Right renal pelvis (tissue), 4 donors: ENCODE measurements at regions not wholly inside any gene's neighbourhood (a gene's known extent, or its start where the extent isn't known, plus 50 kb on each side); places are given as distances from the start of the nearest gene placed in this dataset.
"Not testable (repeated sequence)": the region's sequence is repeated elsewhere in the genome, so short reads cannot be mapped to it uniquely, and the experiment has no call there.

ENCODE experiments used
- DNase-seq, 4 donors: peaks; one replicate each; pipeline ENCODE4 v3.0.0-alpha.2; 2013; ENCODE audit warnings: low read depth in 4 of 4, low spot score in 3 of 4, missing footprints in 1 of 4

GRCh38 chr20:17873410-17874270 is 95.0 kb downstream of the SNX5 start:
- no peak for DNase-seq

GRCh38 chr20:17872959-17873358 is 95.6 kb downstream of the SNX5 start:
- no peak for DNase-seq

DNA sequence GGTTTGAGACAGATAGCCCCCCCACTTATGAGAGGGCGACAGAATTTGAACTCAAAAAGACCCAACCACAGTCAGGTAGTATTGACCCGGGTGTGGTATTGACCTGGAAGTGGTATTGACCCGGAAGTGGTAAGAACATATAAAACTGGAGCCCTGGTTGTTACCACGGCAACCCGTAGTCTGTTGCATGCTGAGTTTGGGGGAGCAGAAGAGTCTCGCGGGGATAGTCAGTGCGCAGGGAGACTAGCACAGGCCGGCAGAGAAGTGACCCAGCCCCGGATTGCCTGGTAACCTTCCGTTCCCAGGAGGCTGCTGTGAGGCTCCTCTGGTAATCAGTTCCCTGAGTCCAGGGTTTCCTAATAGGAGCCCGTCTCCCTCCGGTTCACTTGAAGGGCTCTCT is 96.2 kb downstream of the SNX5 start:
- no peak for DNase-seq

GRCh38 chr20:17871886-17872285 is 96.7 kb downstream of the SNX5 start:
- no peak for DNase-seq

GRCh38 chr20:17871181-17871580 is 97.4 kb downstream of the SNX5 start:
- DNase-seq, result no peak

GRCh38 chr20:17870086-17870740 is 98.4 kb downstream of the SNX5 start:
- no peak for DNase-seq

GRCh38 chr20:17869295-17869994 is 99.1 kb downstream of the SNX5 start:
- DNase-seq, result no peak

- DNase-seq, result no peak
Measured at GRCh38 chr20:17868700-17869231, 99.8 kb downstream of the SNX5 start.

- no peak for DNase-seq
Measured at GRCh38 chr20:17868151-17868550, 100.4 kb downstream of the SNX5 start.

- no peak for DNase-seq
Measured at GRCh38 chr20:17867131-17867925, 101.3 kb downstream of the SNX5 start.

- DNase-seq, result no peak
Measured at GRCh38 chr20:17866234-17867001, 102.2 kb downstream of the SNX5 start.

DNA sequence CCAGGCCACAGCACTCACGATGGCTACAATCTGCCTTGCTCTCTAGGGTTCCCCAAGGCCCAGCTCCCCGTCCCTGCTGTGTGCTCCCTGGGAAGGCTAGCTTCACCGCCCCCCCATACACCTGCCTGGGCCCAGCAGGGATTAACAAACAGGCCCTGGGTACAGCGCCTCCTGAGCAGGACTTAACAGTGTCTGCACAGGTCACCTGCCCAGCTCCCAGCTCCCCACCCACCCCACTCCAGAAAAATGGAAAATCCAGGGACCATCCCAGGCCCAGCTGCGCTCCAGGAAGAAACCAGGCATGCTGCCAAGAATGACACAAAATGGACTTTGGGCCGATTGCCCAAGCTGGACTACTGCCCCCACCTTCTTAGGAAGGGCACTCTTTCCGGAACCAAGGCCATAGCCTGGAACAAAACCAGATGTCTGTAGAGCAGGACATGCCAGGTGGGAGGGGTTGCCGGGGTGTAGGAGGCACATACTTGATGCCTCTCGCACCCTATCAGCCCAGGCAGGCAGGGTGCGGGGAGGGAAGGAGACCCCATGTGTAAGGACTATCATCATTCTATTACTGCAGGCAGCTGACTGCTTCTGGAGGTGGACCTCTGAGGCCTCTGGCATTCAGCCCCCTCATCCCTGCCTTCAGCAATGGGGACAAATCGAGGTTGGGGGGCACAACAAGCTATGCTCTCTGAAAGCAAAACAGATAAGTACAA is 104.9 kb downstream of the SNX5 start:
- DNase-seq, result peak in 1 of 4 donors; percentile 72

GRCh38 chr20:17863209-17863576 is 105.4 kb downstream of the SNX5 start:
- DNase-seq, result no peak

DNA sequence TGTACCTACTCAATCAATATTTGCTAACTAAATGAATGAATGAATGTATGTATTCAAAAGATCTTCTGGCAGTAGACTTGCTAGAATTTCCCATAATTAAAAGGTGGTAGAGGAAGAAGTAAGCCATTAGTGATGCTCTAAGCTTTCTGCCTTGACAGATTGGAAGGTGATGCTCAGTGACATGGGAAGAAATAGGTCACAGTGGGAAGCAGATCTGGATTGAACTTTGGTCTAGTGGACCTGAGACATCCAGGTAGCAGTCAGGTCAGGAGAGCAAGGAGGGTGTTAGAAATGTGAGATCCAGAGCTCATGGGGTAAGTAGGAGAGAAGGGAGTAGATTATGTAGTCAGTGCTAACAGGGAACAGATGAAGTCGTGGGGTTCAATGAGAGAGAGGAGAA is 106.4 kb downstream of the SNX5 start:
- no peak for DNase-seq

DNA sequence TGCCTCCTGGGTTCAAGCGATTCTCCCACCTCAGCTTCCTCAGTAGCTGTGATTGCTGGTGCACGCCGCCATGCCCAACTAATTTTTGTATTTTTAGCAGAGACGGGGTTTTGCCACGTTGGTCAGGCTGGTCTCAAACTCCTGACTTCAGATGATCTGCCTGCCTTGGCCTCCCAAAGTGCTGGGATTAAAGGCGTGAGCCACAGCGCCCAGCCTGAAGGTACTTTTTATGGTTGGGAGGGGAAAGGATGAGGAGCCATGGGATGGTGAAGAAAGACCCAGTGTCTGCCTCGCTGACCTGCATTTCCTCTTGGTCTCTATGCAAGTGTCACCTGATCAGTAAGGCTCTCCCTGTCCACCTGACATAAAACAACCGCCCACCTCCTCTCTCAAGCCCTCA is 107.0 kb downstream of the SNX5 start:
- not testable (repeated sequence) for DNase-seq

GRCh38 chr20:17860301-17861197 is 108.0 kb downstream of the SNX5 start:
- DNase-seq, result no peak

DNA sequence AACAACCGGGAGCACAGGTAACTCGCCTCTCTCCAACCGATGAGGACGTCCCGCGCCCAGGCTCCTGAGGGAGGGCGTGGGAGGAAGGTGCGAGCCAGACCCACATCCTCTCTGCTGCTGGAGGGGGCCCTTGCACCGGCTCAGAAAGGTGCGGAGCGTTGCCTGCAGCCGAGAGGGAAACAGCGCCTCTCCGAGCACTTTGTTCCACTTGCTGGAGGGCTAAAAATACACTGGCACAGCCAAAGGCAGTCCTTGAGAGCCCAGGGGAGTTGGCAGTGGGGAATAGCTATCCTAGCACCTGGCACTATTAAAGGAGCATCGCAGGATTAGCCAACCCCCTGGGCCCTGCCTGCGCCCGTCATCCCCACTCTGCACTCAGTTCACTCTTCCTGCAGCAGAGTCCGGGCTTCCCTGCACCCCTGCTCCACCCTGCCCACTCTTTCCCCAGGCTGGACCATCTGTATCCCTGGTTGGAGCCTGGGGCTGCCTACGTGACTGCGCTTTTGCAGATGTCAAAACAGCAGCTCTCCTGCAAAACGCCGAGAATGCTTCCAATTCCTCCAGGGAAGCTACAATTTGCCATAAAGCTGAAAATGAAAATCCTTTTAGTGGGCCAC is 108.9 kb downstream of the SNX5 start:
- no peak for DNase-seq
